Activated CD4-positive, alpha-beta T cell treated with anti-CD3 and anti-CD28 coated beads for 4 hours (primary cell): ENCODE measurements at regions not wholly inside any gene's neighbourhood (a gene's known extent, or its start where the extent isn't known, plus 50 kb on each side); places are given as distances from the start of the nearest gene placed in this dataset.

Source experiments
- DNase-seq, 2 donors: peaks; one replicate each; pipeline ENCODE4 v3.0.0-alpha.2; 2020

- no peak for DNase-seq
These were observed 313.5 kb downstream of the TLE4 start for GRCh38 chr9:79885093-79885857.

GRCh38 chr9:79884546-79884945, 312.8 kb downstream of the TLE4 start:
- no peak for DNase-seq

GRCh38 chr9:79883073-79883645, 311.4 kb downstream of the TLE4 start:
- peak in 1 of 2 donors; percentile 24 for DNase-seq

- DNase-seq = no peak
These were observed 308.9 kb downstream of the TLE4 start for GRCh38 chr9:79880626-79881025.

- no peak for DNase-seq
These were observed 306.3 kb downstream of the TLE4 start for GRCh38 chr9:79877943-79878602.

- DNase-seq = no peak
These were observed 296.9 kb downstream of the TLE4 start for GRCh38 chr9:79868567-79869189.

GRCh38 chr9:79862921-79863890, 291.4 kb downstream of the TLE4 start:
- no peak for DNase-seq

- no peak for DNase-seq
These were observed 286.7 kb downstream of the TLE4 start for GRCh38 chr9:79858508-79858907.

GRCh38 chr9:79857188-79857587, 285.4 kb downstream of the TLE4 start:
- no peak for DNase-seq

- DNase-seq = no peak
These were observed 275.3 kb downstream of the TLE4 start for GRCh38 chr9:79847074-79847473.

GRCh38 chr9:79829566-79830302, 258.0 kb downstream of the TLE4 start:
- DNase-seq = no peak

GRCh38 chr9:79824265-79824664, 252.5 kb downstream of the TLE4 start:
- no peak for DNase-seq

- DNase-seq = no peak
These were observed 245.8 kb downstream of the TLE4 start for GRCh38 chr9:79817438-79818004.

- DNase-seq = no peak
These were observed 241.5 kb downstream of the TLE4 start for GRCh38 chr9:79813258-79813638.

GRCh38 chr9:79812507-79813257, 240.9 kb downstream of the TLE4 start:
- no peak for DNase-seq

GRCh38 chr9:79812099-79812498, 240.3 kb downstream of the TLE4 start:
- DNase-seq = no peak

GRCh38 chr9:79809931-79810330, 238.2 kb downstream of the TLE4 start:
- DNase-seq = no peak

- no peak for DNase-seq
These were observed 237.6 kb downstream of the TLE4 start for GRCh38 chr9:79809316-79809876.

GRCh38 chr9:79807971-79808370, 236.2 kb downstream of the TLE4 start:
- no peak for DNase-seq

- no peak for DNase-seq
These were observed 234.3 kb downstream of the TLE4 start for GRCh38 chr9:79806086-79806485.
